Right atrium auricular region (tissue), 2 donors: ENCODE measurements at regions not wholly inside any gene's neighbourhood (a gene's known extent, or its start where the extent isn't known, plus 50 kb on each side); places are given as distances from the start of the nearest gene placed in this dataset.
"Not testable (repeated sequence)": the region's sequence is repeated elsewhere in the genome, so short reads cannot be mapped to it uniquely, and the experiment has no call there.

Experiments used
- DNase-seq: peaks from one replicate; pipeline ENCODE4 v3.0.0-alpha.2; 2019; ENCODE audit warnings: low spot score
- H3K27ac ChIP-seq, 2 donors: fragments of 200-600 bp; sonication (generic); 1 replicate in 1 of 2; 2 replicates in 1 of 2; pipeline ENCODE4 v1.5.1; 2016 to 2019
- H3K27me3 ChIP-seq, 2 donors: fragments of 200-600 bp; sonication (generic); one replicate each; pipeline versions ENCODE4 v1.5.1 to v1.6.0; 2017 to 2019
- H3K36me3 ChIP-seq: fragments of 200-600 bp; sonication (generic); one replicate; pipeline ENCODE4 v1.5.1; 2016
- H3K4me1 ChIP-seq, 2 donors: fragments of 200-600 bp; sonication (generic); one replicate each; pipeline versions ENCODE4 v1.5.1 to v1.6.0; 2017 to 2019
- H3K4me3 ChIP-seq, 2 donors: fragments of 200-600 bp; sonication (generic); 1 replicate in 1 of 2; 2 replicates in 1 of 2; pipeline ENCODE4 v1.5.1; 2017 to 2019; ENCODE audit warnings: mild to moderate bottlenecking in 1 of 2, moderate library complexity in 1 of 2
- H3K9me3 ChIP-seq, 2 donors: fragments of 200-600 bp; sonication (generic); one replicate each; pipeline ENCODE4 v1.5.1; 2019
- CTCF ChIP-seq, 2 donors: fragments of 200-600 bp; sonication (generic); IDR thresholded peaks; one replicate each; pipeline ENCODE4 v1.5.1; 2019; ENCODE audit warnings: antibody characterized with exemption in 2 of 2

DNA sequence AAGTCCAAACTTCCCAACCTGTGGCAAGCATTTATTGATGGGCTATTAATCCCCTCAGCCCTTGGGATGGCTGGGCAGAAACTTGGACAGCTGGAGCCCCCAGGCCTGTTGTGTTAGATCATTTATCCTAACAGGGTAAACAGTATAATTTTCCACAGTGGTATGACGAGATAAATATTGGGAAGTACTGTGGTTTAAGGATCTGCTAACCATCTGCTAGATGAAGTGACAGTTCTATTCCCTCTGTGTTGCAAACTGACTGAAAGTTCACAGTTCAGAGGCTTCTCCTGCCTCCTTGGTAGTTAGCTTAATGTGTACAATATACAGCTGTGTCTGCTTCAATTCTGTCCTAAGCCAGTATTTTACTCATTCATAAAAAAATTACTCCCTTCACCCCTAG lies 127.5 kb upstream of the CHODL start:
- Histone ChIP-seq H3K27me3 (no peaks in the 10 kb centered on the region), H3K9me3 (no peaks in the 10 kb centered on the region), H3K27ac (no peak overlapping the region), H3K36me3 (no peaks in the 10 kb centered on the region), H3K4me1 (no peaks in the 10 kb centered on the region), H3K4me3 (no peak overlapping the region)
- TF ChIP-seq CTCF (IDR thresholded peaks at IDR 0.05), result no peak
- DNase-seq, result no peak

DNA sequence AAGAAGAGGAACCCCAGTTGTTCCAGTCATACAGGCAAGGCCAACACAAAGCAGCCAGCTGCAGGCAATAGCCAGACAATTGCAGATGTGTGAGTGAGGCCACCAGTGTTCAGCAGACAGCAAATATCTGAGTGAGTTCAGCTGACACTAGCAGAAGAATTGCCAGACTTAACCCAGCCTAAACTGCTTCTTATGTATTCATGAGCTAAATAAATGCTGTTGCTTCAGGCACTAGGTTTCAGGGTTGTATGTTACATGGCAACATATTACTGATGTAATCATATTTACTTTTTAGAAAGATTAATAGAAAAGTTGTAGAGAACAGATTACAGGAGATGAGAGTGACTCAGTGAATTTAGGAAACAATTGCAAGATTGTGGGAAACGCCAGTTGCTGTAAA lies 129.8 kb upstream of the CHODL start:
- H3K36me3 ChIP-seq, result no peaks in the 10 kb centered on the region
- DNase-seq, result no peak
- H3K4me3 ChIP-seq, result no peak overlapping the region
- H3K9me3 ChIP-seq, result no peaks in the 10 kb centered on the region
- H3K27ac ChIP-seq, result no peak overlapping the region
- no peaks in the 10 kb centered on the region for H3K4me1 ChIP-seq
- no peaks in the 10 kb centered on the region for H3K27me3 ChIP-seq
- TF ChIP-seq CTCF (IDR thresholded peaks at IDR 0.05), result no peak

DNA sequence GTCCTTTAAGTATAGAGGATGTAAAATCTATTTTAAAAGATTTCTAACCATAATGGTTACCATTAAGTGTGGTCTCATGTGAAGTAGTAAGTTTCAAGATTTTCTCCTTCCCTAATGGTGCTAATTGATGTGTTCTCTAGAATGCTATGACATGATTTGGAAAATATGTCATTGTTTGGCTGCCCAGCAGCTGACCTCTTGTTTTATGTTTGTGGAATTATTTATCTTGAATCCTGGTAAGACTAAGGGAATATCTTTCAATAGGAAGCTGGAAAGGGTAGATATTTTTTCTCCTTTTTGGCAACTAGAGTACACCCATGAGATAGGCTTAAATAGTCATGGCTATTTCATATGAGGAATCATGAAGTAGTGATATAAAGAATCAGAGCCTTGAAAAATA lies 139.8 kb upstream of the CHODL start:
- DNase-seq, result no peak
- H3K4me1 ChIP-seq, result peaks cover 0 to 4% of the 10 kb centered on the region in 2 donors
- no peaks in the 10 kb centered on the region for H3K9me3 ChIP-seq
- no peak overlapping the region for H3K4me3 ChIP-seq
- H3K27ac ChIP-seq, result no peak overlapping the region
- no peaks in the 10 kb centered on the region for H3K36me3 ChIP-seq
- H3K27me3 ChIP-seq, result no peaks in the 10 kb centered on the region
- no peak for TF ChIP-seq CTCF (IDR thresholded peaks at IDR 0.05)

DNA sequence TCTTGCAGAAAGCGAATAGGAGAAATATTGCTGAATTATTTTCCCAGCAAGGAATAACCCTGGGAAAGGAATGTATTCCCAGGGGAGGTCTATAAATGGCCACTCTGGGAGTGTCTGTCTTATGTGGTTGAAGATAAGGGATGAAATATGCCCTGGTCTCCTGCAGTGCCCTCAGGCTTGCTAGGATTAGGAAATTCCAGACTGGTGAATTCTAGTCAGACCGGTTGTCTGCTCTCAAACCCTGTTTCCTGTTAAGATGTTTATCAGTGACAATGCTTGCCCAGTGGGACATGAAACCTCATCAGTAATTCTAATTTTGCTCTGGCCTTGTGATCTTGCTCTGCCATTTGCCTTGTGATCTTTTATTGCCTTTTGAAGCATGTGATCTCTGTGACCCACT lies 148.2 kb upstream of the CHODL start:
- not testable (repeated sequence) for H3K27me3 ChIP-seq, H3K4me1 ChIP-seq, H3K36me3 ChIP-seq, H3K4me3 ChIP-seq, H3K27ac ChIP-seq, DNase-seq
- peaks cover 0 to 42% of the 10 kb centered on the region in 2 donors for H3K9me3 ChIP-seq

GRCh38 chr21:18089786-18090185 lies 154.8 kb upstream of the CHODL start:
- H3K27me3 ChIP-seq, result no peaks in the 10 kb centered on the region
- H3K27ac ChIP-seq, result no peak overlapping the region
- H3K4me1 ChIP-seq, result no peaks in the 10 kb centered on the region
- no peaks in the 10 kb centered on the region for H3K36me3 ChIP-seq
- H3K9me3 ChIP-seq, result peaks cover 0 to 18% of the 10 kb centered on the region in 2 donors
- H3K4me3 ChIP-seq, result no peak overlapping the region
- no peak for TF ChIP-seq CTCF (IDR thresholded peaks at IDR 0.05)
- DNase-seq, result no peak

- H3K27me3 ChIP-seq, result no peaks in the 10 kb centered on the region
- H3K4me1 ChIP-seq, result no peaks in the 10 kb centered on the region
- no peak for TF ChIP-seq CTCF (IDR thresholded peaks at IDR 0.05)
- no peak overlapping the region for H3K27ac ChIP-seq
- H3K4me3 ChIP-seq, result no peak overlapping the region
- H3K36me3 ChIP-seq, result no peaks in the 10 kb centered on the region
- H3K9me3 ChIP-seq, result no peaks in the 10 kb centered on the region
- no peak for DNase-seq
Measured at GRCh38 chr21:18070392-18070791, 174.2 kb upstream of the CHODL start.
